HepG2 (cell line): ENCODE measurements at regions not wholly inside any gene's neighbourhood (a gene's known extent, or its start where the extent isn't known, plus 50 kb on each side); places are given as distances from the start of the nearest gene placed in this dataset.

ENCODE experiments used
- ATAC-seq: fragments of 200-7000 bp; cut with Tn5 transposase; 3 replicates; pipeline ENCODE4 v1.9.1; 2020; ENCODE audit warnings: mild to moderate bottlenecking, moderate library complexity
- BruUV-seq: library from RNA; stranded (reverse); fragments of 400-500 nt; replicated peaks from 2 replicates; lab custom pipeline; 2021; lab: Mats Ljungman, UMichigan
- CTCF ChIA-PET: fragments of 300-600 bp; formaldehyde crosslinking; extraction: SDS; loops from one replicate; lab custom pipeline; 2021; ENCODE audit warnings: low total read pairs, inconsistent platforms, low intra/inter-chr PET ratio; lab: Yijun Ruan, JAX
- POLR2A ChIA-PET: fragments of 350-600 bp; sonication (Branson Sonifier 250); formaldehyde crosslinking; loops from one replicate; lab custom pipeline; 2020; ENCODE audit warnings: antibody characterized with exemption, inconsistent platforms; lab: Yijun Ruan, JAX
- DNase-seq: peaks from one replicate; pipeline ENCODE4 v3.0.0-alpha.2; 2015; ENCODE audit warnings: low spot score
- FAIRE-seq: peaks from 3 replicates; lab custom pipeline; 2011; peaks lifted over from hg19 to GRCh38; lab: Jason Lieb, UNC
- H2AFZ ChIP-seq: one replicate; pipeline ENCODE4 v1.6.1; 2011; ENCODE audit warnings: low read length, inconsistent platforms
- H3K27ac ChIP-seq: fragments of 300-600 bp; 3 replicates; pipeline ENCODE4 v1.8.0; 2011; ENCODE audit warnings: mixed run types, mild to moderate bottlenecking, mixed read lengths, low read length, inconsistent platforms; ENCODE audit not compliant: insufficient read depth; ENCODE audit errors: extremely low read length
- H3K27me3 ChIP-seq, 2 experiments: fragments of 200-600 bp in 1 of 2; 2 replicates in 1 of 2; 3 replicates in 1 of 2; pipeline versions ENCODE4 v1.6.0 to v1.8.0; 2011; ENCODE audit warnings: low read length in 2 of 2, mild to moderate bottlenecking in 2 of 2, moderate library complexity in 2 of 2, inconsistent platforms in 1 of 2; ENCODE audit not compliant: insufficient read depth in 2 of 2, control insufficient read depth in 1 of 2
- H3K36me3 ChIP-seq, 2 experiments: fragments of 200-600 bp in 1 of 2; replicated peaks in 1 of 2; 2 replicates in 1 of 2; 3 replicates in 1 of 2; pipeline versions ENCODE4 v1.5.1 to v1.8.0; 2011; ENCODE audit warnings: low read length in 2 of 2, inconsistent platforms in 1 of 2; ENCODE audit not compliant: insufficient read depth in 2 of 2, control insufficient read depth in 1 of 2
- H3K4me1 ChIP-seq: 2 replicates; pipeline ENCODE4 v1.5.1; 2012; ENCODE audit warnings: low read length, inconsistent platforms; ENCODE audit not compliant: insufficient read depth
- H3K4me2 ChIP-seq: 2 replicates; pipeline ENCODE4 v1.6.0; 2011; ENCODE audit warnings: low read depth, low read length, inconsistent platforms
- H3K4me3 ChIP-seq, 3 experiments: fragments of 200-600 bp in 1 of 3; sonication (generic), shearing (Covaris generic) in 1 of 3; replicated peaks in 1 of 3; 2 replicates each; pipeline ENCODE4 v1.5.1; 2011 to 2016; ENCODE audit warnings: low read length in 3 of 3, inconsistent platforms in 2 of 3, low read depth in 2 of 3, mild to moderate bottlenecking in 2 of 3, control low read depth in 1 of 3, mixed read lengths in 1 of 3; ENCODE audit not compliant: insufficient read depth in 1 of 3
- H3K79me2 ChIP-seq: one replicate; pipeline ENCODE4 v1.6.1; 2011; ENCODE audit warnings: low read length, inconsistent platforms; ENCODE audit not compliant: insufficient read depth
- H3K9ac ChIP-seq: 2 replicates; pipeline ENCODE4 v1.6.0; 2011; ENCODE audit warnings: mild to moderate bottlenecking, low read depth, low read length, inconsistent platforms; ENCODE audit not compliant: insufficient read depth
- H3K9me3 ChIP-seq: 2 replicates; pipeline ENCODE4 v1.5.1; 2012; ENCODE audit warnings: mild to moderate bottlenecking, low read length
- H4K20me1 ChIP-seq: 2 replicates; pipeline ENCODE4 v1.6.0; 2011; ENCODE audit warnings: inconsistent platforms, mild to moderate bottlenecking, low read length, moderate library complexity; ENCODE audit not compliant: insufficient read depth
- CEBPB ChIP-seq: IDR thresholded peaks from 2 replicates; pipeline ENCODE4 v1.6.1; 2011; ENCODE audit warnings: low read depth, low read length, improper control_type of control experiment, borderline replicate concordance
- CREB3 ChIP-seq: sonication (generic); formaldehyde crosslinking; IDR thresholded peaks from 2 replicates; pipeline ENCODE4 v1.5.0; 2020; ENCODE audit warnings: missing genetic modification reagents
- HNF4A ChIP-seq: sonication (generic); formaldehyde crosslinking; IDR thresholded peaks from 2 replicates; pipeline ENCODE4 v1.4.0; 2020; ENCODE audit warnings: missing genetic modification reagents
- IKZF5 ChIP-seq: IDR thresholded peaks from 2 replicates; pipeline ENCODE4 v1.6.1; 2018; ENCODE audit warnings: missing genetic modification reagents, mild to moderate bottlenecking, missing compliant biosample characterization
- JUN ChIP-seq: sonication (generic); formaldehyde crosslinking; IDR thresholded peaks from 2 replicates; pipeline ENCODE4 v1.4.0; 2020; ENCODE audit warnings: mild to moderate bottlenecking, missing genetic modification reagents
- KLF15 ChIP-seq: sonication (generic); formaldehyde crosslinking; IDR thresholded peaks from 2 replicates; pipeline ENCODE4 v1.8.1; 2023; ENCODE audit warnings: borderline replicate concordance, mild to moderate bottlenecking, inconsistent platforms, missing genetic modification reagents, mixed read lengths
- MED1 ChIP-seq: sonication (generic); formaldehyde crosslinking; IDR thresholded peaks from 2 replicates; pipeline ENCODE4 v1.4.0; 2020; ENCODE audit warnings: missing genetic modification reagents
- PAXIP1 ChIP-seq: sonication (generic); formaldehyde crosslinking; conservative IDR thresholded peaks from 2 replicates; pipeline ENCODE4 v1.4.0; 2020; ENCODE audit warnings: mild to moderate bottlenecking, missing genetic modification reagents, moderate library complexity
- PRMT3 ChIP-seq: sonication (generic); formaldehyde crosslinking; IDR thresholded peaks from 2 replicates; pipeline ENCODE4 v1.8.1; 2022; ENCODE audit warnings: low read depth, mild to moderate bottlenecking, moderate library complexity, missing genetic modification reagents, borderline replicate concordance
- REL ChIP-seq: sonication (generic); formaldehyde crosslinking; conservative IDR thresholded peaks from 2 replicates; pipeline ENCODE4 v1.8.0; 2022; ENCODE audit warnings: mild to moderate bottlenecking, missing genetic modification reagents, moderate library complexity
- REPIN1 ChIP-seq: sonication (generic); formaldehyde crosslinking; IDR thresholded peaks from 2 replicates; pipeline ENCODE4 v1.8.0; 2022; ENCODE audit warnings: missing genetic modification reagents, low read depth, mild to moderate bottlenecking, borderline replicate concordance
- SMARCE1 ChIP-seq: fragments of 450-650 bp; IDR thresholded peaks from 2 replicates; pipeline ENCODE4 v1.6.1; 2017; ENCODE audit warnings: borderline replicate concordance
- TRIM24 ChIP-seq: sonication (generic); formaldehyde crosslinking; IDR thresholded peaks from 2 replicates; pipeline ENCODE4 v1.8.0; 2022; ENCODE audit warnings: mild to moderate bottlenecking, missing genetic modification reagents
- ZNF30 ChIP-seq: sonication (generic); formaldehyde crosslinking; IDR thresholded peaks from 2 replicates; pipeline ENCODE4 v1.5.0; 2020; ENCODE audit warnings: mild to moderate bottlenecking, missing genetic modification reagents
- ZNF431 ChIP-seq: sonication (generic); formaldehyde crosslinking; IDR thresholded peaks from 2 replicates; pipeline ENCODE4 v1.9.0; 2022; ENCODE audit warnings: missing genetic modification reagents, low read depth, mild to moderate bottlenecking, borderline replicate concordance
- ZSCAN30 ChIP-seq: sonication (generic); formaldehyde crosslinking; IDR thresholded peaks from 2 replicates; pipeline ENCODE4 v1.5.0; 2020; ENCODE audit warnings: mild to moderate bottlenecking, missing genetic modification reagents
- WGBS: methylation state at CpG from one replicate; pipeline ENCODE4 v1.1.6; 2017; ENCODE audit warnings: low lambda C conversion rate; 5-methylcytosine and 5-hydroxymethylcytosine counted together
- in situ Hi-C: cut with HindIII; loops from 2 replicates; pipeline ENCODE4 v1.10.0; 2017; ENCODE audit warnings: low pct_unique_long_range_greater_than_20kb; ENCODE audit not compliant: extremely low pct_ligation_motif_present
- intact Hi-C: fragments of 100-400 bp; cut with micrococcal nuclease; formaldehyde crosslinking; loops from one replicate; pipeline ENCODE4 v1.10.0; 2022; ENCODE audit not compliant: unreplicated experiment
- TF ChIP-seq, protein P1 (sequence below): sonication (generic); formaldehyde crosslinking; IDR thresholded peaks from 2 replicates; pipeline ENCODE4 v1.4.0; 2020; ENCODE audit warnings: mild to moderate bottlenecking, missing genetic modification reagents

DNA sequence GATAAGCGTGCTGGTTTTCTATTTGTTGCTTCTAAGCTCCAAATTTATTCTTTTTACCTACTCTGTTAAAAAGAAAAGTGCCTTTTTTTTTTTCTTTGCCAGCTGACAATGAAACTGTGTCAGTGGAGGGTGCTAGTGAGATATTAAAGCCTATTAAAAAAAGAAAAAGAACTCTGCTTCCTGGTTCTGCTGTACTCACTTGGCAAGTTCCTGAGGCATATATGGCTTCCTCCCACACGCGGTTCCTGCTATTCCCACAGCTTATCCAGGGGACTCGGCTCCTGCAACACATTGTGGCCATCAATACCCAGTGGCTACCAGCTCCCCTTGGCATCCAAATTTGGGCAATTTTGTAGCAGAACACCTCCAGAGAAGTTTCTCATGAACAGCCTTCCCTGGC is 1977.7 kb upstream of the CDH9 start:
- H3K9ac ChIP-seq, result no peak overlapping the region
- H3K27ac ChIP-seq, result no peak overlapping the region
- ATAC-seq (no peak), FAIRE-seq (no peak), DNase-seq (no peak)
- H3K4me2 ChIP-seq, result no peak overlapping the region
- H3K36me3 ChIP-seq, result no peaks in the 10 kb centered on the region
- H2AFZ ChIP-seq, result no peak overlapping the region
- no peak overlapping the region for H3K4me3 ChIP-seq
- ChIA-PET POLR2A (no interaction called here), CTCF (no interaction called here)
- peaks cover 0 to 4% of the 10 kb centered on the region in 2 experiments; a peak in 1 of 5 replicates for H3K27me3 ChIP-seq
- BruUV-seq, result no TSS peak
- no peak for TF ChIP-seq KLF15 (CRISPR knock-in tag)
- no peak for TF ChIP-seq MED1 (CRISPR knock-in tag)
- TF ChIP-seq, protein P1, sequence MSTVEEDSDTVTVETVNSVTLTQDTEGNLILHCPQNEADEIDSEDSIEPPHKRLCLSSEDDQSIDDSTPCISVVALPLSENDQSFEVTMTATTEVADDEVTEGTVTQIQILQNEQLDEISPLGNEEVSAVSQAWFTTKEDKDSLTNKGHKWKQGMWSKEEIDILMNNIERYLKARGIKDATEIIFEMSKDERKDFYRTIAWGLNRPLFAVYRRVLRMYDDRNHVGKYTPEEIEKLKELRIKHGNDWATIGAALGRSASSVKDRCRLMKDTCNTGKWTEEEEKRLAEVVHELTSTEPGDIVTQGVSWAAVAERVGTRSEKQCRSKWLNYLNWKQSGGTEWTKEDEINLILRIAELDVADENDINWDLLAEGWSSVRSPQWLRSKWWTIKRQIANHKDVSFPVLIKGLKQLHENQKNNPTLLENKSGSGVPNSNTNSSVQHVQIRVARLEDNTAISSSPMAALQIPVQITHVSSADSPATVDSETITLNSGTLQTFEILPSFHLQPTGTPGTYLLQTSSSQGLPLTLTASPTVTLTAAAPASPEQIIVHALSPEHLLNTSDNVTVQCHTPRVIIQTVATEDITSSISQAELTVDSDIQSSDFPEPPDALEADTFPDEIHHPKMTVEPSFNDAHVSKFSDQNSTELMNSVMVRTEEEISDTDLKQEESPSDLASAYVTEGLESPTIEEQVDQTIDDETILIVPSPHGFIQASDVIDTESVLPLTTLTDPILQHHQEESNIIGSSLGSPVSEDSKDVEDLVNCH, result no peak
- no peak for TF ChIP-seq REL (CRISPR knock-in tag)
- TF ChIP-seq ZNF30 (CRISPR knock-in tag), result no peak
- no peak for TF ChIP-seq ZNF431 (CRISPR knock-in tag)
- no peak for TF ChIP-seq SMARCE1
- TF ChIP-seq IKZF5 (CRISPR knock-in tag), result no peak
- TF ChIP-seq TRIM24 (CRISPR knock-in tag), result no peak
- no peak for TF ChIP-seq REPIN1
- no peak for TF ChIP-seq PRMT3 (CRISPR knock-in tag)
- TF ChIP-seq JUN (CRISPR knock-in tag), result no peak
- no peak for TF ChIP-seq PAXIP1
- TF ChIP-seq CEBPB, result no peak
- no peak for TF ChIP-seq HNF4A (CRISPR knock-in tag)
- TF ChIP-seq CREB3 (CRISPR knock-in tag), result no peak
- no peak for TF ChIP-seq ZSCAN30
- no peaks in the 10 kb centered on the region for H3K4me1 ChIP-seq
- no peaks in the 10 kb centered on the region for H3K9me3 ChIP-seq
- no peaks in the 10 kb centered on the region for H4K20me1 ChIP-seq
- 0% methylated on average over 4 of the region's 4 CpGs for WGBS
- H3K79me2 ChIP-seq, result no peaks in the 10 kb centered on the region
- intact Hi-C loops, result no loop called here
- in situ Hi-C loops, result no loop called here
